IPS-NIHi7 (cell line): ENCODE measurements at regions not wholly inside any gene's neighbourhood (a gene's known extent, or its start where the extent isn't known, plus 50 kb on each side); places are given as distances from the start of the nearest gene placed in this dataset.
"Not testable (repeated sequence)": the region's sequence is repeated elsewhere in the genome, so short reads cannot be mapped to it uniquely, and the experiment has no call there.

Experiments
- DNase-seq: peaks from one replicate; pipeline ENCODE4 v3.0.0; 2012; ENCODE audit warnings: mixed read lengths; ENCODE audit errors: extremely low spot score

GRCh38 chr2:238750212-238750904 lies 97.5 kb upstream of the TWIST2 start:
- no peak for DNase-seq

GRCh38 chr2:238754259-238754658 lies 93.6 kb upstream of the TWIST2 start:
- DNase-seq: peak; percentile 43

- peak; percentile 76 for DNase-seq
Measured at GRCh38 chr2:238761868-238762267, 86.0 kb upstream of the TWIST2 start.

- no peak for DNase-seq
Measured at GRCh38 chr2:238763471-238763995, 84.4 kb upstream of the TWIST2 start.

- no peak for DNase-seq
Measured at GRCh38 chr2:238765590-238765989, 82.3 kb upstream of the TWIST2 start.

- peak; percentile 64 for DNase-seq
Measured at GRCh38 chr2:238771218-238771617, 76.7 kb upstream of the TWIST2 start.

- DNase-seq: no peak
Measured at GRCh38 chr2:238771639-238772038, 76.2 kb upstream of the TWIST2 start.

- DNase-seq: no peak
Measured at GRCh38 chr2:238772635-238773297, 75.1 kb upstream of the TWIST2 start.

- no peak for DNase-seq
Measured at GRCh38 chr2:238773472-238773871, 74.4 kb upstream of the TWIST2 start.

GRCh38 chr2:238774071-238774470 lies 73.8 kb upstream of the TWIST2 start:
- no peak for DNase-seq

- DNase-seq: no peak
Measured at GRCh38 chr2:238774980-238775509, 72.8 kb upstream of the TWIST2 start.

GRCh38 chr2:238775591-238775990 lies 72.3 kb upstream of the TWIST2 start:
- DNase-seq: no peak

GRCh38 chr2:238776003-238776760 lies 71.7 kb upstream of the TWIST2 start:
- no peak for DNase-seq

- not testable (repeated sequence) for DNase-seq
Measured at GRCh38 chr2:238776761-238777046, 71.2 kb upstream of the TWIST2 start.

GRCh38 chr2:238777369-238778067 lies 70.4 kb upstream of the TWIST2 start:
- DNase-seq: no peak

- peak; percentile 87 for DNase-seq
Measured at GRCh38 chr2:238784671-238785527, 63.0 kb upstream of the TWIST2 start.

GRCh38 chr2:238785528-238785860 lies 62.4 kb upstream of the TWIST2 start:
- no peak for DNase-seq

GRCh38 chr2:238786379-238786778 lies 61.5 kb upstream of the TWIST2 start:
- no peak for DNase-seq

- DNase-seq: no peak
Measured at GRCh38 chr2:238786792-238787490, 60.9 kb upstream of the TWIST2 start.

- no peak for DNase-seq
Measured at GRCh38 chr2:238787501-238787900, 60.4 kb upstream of the TWIST2 start.
